NOMO-1 treated with DMSO at 0.1 percent for 48 hours (cell line): ENCODE measurements at regions not wholly inside any gene's neighbourhood (a gene's known extent, or its start where the extent isn't known, plus 50 kb on each side); places are given as distances from the start of the nearest gene placed in this dataset.

ENCODE experiments used
- DNase-seq: peaks from one replicate; lab custom pipeline; 2025; ENCODE audit not compliant: unreplicated experiment; lab: John Stamatoyannopoulos, UW

DNA sequence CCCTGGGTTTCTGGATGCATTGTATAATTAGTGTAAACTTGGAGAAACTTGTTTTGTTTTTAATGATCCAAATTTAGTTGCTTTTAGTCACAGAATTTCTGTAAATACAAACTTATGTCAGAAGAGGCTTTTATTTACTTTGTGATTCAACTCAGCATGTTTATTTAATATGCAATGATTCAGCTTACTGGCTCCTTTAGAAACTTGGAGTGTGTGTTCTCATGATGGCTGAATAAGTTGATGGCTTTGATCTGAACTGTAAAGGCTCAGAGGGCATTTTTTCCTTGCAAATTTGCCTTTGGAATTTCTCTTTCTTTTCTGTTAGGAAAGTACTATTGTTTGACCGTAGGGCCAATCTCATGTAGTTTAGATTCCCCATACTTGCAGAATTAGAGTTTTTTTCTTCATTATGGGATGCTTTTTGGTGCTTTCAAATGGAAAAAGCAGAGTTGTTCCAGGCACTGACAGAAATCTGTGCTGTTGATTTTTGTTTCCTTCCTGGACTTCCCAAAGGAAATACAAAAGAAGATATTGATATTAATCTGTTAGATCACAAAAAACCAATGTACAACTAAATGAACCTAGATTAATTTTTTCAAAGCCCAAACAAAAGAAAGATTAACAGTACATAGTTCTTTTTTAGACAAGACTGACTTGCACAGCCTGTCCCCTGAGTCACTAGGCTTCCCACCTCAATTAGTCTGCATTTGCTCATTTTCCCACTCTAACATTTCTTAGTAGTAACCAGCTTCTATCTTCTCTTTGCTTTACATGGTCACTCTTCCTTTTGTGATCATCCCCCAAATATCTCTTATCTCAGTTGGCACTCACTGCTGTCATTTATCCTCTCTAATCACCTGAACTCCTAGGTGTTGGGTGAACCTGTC is 96.8 kb upstream of the AGR3 start:
- DNase-seq: no peak

DNA sequence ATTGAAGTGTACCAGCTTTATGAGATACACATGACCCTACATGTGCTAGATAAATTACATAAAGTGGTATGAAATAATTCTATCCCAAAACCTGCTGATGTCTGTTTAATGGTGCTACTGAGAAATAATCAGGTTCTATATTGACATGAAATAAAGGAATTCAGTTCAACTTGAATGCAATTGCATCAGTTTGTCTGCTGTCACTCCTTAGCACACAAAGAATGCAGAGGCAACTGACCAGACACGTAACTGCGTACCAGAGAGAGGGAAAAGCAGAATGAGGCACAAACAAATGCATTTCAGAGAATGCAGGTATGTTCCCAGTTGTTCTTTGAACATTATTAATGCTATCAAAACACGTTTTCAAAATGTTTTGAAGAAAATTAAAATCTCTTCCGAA is 98.8 kb upstream of the AGR3 start:
- no peak for DNase-seq

DNA sequence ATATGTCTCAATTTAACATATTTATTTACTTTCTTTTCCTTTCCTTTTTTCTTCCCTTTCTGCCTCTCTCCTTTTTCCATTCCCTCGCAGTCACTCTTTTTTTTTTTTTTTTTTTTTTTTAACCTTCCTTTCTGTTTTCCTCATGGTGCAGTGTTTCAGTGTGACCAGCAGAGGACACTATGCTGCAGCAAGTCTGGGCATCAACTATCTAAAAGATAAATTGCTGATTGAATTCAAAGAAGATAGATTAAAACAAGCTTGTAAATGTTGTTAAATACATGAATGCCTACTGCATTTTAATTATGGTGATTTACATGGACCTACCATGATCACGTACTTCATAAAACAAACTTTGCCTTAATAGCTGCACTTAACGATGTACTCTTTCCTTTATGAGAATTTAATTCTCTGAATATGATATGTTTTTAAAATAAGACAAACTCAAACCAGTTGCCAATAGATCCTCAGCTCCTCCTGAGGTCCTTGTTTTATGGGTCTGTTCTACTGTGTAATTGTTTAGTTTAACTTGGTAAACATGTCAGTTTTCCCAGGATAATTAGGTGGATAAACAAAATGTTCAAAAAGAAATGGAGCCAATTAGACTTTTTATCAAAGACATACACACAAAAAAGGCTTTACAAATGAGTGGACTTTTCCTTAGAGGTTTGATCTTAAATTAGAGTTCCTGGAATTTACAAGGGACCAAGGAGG is 101.0 kb upstream of the AGR3 start:
- DNase-seq: peak; percentile 55

DNA sequence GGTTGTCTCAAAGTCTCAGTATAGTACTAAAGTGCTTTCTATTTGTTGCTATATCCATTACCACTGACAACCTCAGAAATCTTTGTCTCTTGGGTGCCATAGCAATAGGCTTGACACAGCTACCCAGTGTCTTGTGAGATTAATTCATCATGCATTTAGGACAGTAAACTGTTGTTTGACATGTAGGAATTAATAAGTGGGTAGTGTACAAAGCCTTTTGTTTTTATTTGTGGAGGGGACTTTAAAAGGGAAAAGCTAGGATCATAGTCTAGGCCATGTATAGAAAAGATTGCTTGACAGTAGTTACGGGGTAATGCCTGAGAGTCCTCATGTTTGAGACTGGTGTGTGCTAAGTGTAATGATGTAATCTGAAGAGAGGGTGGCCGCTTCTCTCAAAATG is 102.6 kb upstream of the AGR3 start:
- DNase-seq: no peak

DNA sequence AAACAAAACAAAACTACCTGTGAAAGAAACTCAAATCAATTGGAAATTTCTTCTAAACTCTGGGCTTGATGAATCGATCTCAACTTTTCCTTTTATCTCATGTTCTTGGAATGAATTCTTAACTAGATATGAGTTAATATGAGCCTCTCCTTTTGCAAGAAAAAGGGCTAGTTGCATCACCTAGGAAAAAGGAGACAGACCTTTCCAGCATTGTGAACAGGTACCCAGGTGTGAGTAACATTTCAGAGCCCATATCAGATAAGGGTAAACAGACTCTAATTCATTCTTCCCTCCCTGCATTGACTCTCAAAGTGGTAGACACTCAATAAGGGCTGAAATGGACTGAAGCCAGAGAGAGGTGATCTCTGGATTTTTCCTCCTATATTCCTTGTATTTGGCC is 103.8 kb upstream of the AGR3 start:
- DNase-seq: no peak

DNA sequence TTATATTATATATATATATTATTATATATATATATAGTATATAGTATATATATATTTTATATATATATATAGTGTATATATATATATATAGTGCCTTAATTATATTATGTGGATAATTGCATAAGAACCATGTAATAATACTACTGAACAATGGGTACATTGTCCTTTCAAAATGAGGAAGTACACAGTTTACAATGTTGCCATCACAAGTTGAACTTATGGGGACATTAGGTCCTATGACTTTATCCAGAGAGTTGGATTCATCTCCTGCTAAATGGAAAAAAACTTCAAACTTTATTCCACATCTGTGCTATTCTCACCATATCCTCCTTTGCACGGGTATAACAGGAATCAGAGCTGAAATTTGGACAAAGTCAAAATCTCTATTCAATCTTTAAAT is 105.0 kb upstream of the AGR3 start:
- no peak for DNase-seq

DNA sequence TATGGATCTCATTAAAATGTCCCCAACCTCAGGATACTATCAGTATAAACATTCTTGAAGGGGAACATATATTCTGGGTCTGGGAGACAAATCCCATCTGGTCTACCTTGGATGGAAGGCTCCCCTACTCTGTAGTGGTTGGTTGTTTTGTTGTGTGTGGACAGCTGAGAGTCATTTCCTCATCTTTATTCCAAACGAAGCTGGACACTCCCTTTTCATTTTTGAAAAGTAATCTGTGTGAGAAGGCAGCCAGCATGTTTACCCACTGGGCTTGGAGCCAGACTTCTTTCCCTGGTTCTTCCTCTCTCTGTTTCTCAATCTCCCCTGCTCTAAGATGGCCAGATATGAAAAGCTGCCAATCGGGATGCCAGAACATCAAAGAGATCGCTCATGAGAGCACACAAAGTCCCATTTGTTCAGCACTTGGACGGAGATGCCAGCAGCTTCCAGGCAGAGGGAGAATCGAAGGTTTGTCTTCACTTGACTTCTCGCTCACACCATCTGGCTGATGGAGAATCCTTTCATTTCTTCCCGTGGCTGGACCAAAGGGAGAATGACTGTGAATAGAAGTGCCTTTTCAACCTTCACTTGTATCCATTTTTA is 108.1 kb upstream of the AGR3 start:
- DNase-seq: no peak

DNA sequence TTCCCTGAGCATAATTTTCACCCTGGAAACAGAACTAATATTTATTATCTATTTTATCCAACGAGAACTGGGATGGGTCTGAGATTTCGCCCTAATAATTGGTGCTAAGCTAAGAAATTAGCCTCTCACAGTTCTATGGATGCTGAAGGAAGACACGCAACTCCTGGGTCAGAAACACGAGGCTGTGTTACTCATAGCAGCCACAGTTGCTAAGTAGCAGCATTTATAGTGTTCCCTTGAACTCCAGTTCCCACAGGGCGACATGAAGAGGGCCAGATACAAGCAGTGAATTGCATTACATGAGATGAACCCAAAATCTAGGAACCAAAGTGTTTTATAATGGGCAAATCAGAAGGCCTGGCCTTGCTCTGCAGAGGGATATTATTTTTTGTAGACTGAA is 109.8 kb upstream of the AGR3 start:
- no peak for DNase-seq

DNA sequence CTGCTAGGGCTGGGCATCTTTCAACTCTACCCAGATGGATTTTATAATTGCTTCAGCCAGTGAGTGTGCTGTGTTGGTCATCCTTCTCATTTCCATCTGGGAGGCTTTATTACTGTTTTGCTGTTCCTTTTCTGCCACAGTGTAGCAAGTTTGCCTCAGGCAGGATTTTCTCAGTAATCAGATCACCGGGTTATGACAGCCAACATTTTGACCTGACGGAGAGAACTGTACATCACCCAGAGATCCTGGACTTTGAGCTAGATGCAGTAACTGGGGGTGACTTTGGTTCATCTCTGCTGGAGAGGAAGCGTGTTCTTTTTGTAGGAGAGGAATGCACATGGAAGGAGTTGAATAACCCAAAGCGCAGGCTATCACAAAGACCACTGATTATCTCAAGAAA is 111.8 kb upstream of the AGR3 start:
- DNase-seq: no peak

DNA sequence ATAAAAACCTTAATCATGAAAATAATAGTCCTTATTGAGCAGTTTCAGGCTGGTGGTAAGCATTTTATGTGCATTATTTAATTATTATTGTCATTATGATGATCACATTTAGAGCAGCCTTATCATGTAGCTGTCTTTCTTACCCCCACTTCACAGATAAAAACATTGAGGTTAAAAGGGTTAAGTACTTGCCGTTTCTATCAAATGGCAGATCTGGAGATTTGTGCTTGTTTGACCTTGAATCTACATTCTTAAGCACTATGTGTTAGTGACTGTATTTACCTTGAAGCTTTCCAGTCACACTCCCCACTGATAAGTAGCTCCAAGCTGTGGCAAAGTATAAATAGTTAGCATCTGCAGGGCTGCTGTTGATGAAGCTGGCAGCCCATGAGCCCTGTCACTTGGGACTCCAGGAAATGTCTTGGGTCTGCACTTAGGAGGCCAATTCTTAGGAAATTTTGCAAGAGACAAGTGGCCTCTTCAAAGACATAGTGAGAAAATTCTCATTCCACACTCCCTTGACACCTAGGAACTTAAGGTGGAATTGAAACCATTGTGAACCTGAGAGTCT is 116.8 kb upstream of the AGR3 start:
- DNase-seq: no peak

DNA sequence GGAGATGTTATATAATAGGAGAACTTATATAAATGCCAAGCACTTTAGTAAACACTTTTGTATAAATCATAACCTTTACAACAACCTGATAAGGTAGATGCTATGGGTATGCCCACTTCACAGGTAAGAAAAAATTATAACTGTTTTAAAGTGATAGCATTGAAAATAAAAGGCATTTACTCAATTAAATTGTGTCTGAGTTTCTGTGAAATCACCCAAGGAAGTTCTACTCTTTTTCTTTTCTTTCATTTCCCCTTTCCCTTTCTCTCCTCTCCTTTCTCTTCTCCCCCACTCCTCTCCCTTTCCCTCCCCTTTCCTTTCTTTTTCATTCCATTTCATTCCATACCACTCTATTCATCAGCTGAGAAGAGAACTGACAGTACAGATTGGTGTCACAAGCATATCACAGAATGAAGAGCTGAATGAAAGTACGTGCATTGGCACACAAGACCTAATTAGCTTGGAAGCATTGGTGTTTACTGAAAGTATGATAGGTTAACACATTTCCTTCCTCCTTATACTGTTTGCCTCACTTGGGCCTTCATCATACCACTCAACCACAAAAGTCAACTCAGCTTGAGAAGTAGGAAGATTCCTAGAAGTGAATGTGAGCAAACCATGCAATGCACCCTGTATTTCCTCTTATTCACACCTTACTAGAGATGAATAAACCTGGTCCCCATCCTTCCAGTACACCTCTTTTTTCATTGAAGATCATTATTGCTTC is 117.9 kb upstream of the AGR3 start:
- DNase-seq: peak; percentile 89

DNA sequence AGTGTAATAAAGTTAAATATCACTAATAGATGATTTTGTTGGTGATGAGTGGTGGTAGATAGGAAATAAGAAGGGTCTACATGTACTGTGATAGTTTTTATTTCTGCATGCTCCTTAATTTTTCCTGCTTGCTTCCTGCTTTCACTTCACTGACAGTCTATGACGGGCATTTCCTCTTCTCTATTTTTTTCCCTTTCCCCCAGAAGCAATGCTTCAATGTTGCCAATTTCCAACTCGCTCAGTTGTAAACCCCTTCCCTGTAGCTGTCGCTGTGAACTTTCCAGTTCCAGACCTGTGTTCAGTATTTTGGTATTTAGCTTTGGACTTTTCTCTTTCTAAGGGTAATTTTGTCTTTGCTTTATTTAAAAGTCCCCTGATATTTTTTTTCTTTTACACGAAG is 123.5 kb upstream of the AGR3 start:
- no peak for DNase-seq

DNA sequence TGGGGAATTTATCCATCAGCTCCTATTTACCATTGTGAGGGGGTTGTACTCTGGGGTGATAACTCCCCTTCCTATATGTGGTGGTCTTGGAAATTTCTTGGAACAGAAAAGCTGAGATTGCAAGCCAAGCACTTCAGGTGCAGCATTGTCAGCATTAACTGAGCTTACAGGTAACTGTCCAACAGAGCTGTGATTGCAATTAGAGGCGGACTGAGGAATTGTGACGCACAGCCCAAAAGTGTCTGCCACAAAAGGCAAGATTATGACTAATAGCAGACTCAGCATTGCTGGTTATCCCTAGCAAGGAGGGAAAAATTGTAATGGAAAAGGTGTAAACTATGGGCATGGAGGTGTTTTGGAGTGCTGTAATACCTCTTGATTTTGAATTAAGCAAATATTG is 126.1 kb upstream of the AGR3 start:
- no peak for DNase-seq

DNA sequence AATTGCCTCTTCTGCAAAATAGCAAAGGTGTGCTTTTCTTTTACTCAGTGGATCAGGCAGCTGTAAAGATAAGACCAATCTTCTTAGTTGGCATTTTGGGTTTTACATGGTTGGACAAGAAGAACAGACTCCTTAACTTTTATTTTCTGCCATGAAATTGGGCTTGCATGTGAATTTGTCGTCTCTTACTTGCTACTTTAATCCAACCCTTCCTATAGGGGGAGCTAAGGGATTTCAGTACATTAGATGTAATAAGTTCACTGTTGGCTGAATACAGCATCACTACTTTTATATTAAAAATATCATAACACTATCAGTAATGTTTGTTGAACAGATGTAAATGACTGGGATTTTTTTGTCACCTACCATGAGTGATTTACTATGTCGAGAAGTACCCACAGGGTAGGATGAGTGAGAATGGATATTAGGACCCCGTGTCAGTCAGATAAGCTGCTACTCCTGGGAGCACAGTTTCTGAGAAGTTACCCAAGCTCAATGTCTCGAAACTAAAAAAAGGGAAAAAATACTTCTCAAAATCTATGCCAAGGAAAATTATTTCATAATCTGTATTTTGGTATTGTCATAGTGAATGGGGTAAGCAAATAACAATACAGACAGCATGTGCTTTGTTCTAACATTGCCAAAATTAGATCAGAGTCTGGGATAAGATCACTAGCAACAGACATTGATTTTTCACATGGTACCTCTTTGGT is 127.4 kb upstream of the AGR3 start:
- peak; percentile 68 for DNase-seq

DNA sequence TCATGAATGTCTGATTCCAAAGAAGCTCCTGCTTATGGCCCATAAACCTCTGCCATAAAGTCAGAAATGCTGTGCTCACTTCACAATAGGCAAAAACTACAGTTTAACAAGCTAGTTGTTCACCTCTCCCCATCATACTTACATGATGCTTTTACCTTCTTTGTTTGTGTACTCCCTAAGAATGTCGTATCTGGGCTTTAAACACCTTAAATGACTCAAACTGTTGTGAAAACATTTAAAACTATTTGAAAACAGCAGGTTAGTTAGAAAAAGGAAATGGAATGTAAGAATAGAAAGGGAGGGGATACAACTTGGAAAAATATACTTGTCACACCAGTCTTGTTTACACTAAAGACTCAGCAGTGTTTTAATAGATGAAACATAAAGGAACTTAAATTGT is 128.2 kb upstream of the AGR3 start:
- no peak for DNase-seq

DNA sequence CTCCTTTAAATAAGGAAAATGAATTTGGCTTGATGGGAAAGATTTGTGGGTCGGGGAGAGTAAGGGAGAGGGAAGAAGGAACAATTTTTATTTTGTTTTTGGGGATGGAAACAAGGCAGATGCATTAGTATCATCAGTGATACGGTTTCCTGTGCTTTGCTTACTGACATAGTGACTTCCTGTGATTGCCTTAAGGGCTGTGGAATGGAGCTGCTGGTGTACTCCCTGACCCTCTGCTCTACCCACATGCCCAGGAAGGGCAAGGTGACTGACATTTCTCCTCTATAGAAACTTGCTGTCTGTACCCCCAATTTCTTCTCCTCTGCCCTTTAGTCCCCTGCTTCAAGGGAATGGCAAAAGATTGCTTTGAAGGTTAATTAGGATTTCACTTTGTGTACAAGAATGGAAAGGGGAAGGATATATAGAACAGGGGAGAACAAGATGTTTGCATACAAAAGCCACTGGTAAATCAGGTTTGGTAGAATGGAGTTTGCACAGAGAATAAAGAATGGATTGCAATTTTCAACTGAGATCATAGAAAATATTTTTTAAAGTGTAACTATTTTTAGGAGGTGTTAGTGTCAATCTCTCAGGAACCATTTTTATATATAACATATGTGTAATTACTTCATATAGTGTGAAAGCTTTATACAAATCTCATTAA is 129.0 kb upstream of the AGR3 start:
- no peak for DNase-seq

DNA sequence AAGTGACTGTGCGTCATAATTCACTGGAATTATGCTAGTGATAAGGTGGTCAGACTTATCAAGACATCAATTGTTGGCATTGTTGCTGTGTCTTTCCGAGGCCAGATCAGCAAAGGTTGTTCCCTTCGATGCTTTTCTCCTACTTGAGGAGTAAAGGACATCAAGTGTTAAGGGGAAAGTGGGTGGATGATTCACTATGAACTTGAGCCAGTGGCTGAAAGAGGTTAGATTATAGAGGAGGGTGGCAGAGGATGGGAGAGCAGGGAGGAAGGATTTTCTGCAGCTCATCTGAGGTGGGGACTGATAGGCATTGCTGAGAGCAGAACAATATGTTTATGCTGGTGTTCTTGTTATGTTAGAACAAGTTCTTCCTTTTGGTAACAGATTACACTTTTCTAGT is 131.4 kb upstream of the AGR3 start:
- no peak for DNase-seq

DNA sequence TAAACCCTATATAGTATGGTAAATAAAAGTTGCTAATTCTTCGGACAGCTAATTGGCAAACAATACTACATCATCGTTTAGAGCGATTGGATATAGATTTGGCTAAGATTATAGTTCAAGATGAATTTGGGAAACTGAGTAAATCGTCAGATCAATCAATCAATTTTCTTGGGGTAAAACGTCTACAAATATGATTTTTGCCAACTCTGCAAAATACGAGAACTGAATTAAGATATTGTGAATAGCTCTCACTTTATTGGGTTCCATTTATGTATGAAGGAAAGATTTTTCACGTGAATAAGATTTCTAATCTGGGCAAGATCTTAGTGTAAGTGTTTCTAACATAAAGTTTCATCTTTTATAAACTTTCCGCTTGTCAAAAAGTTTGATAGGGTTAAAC is 132.9 kb upstream of the AGR3 start:
- no peak for DNase-seq

DNA sequence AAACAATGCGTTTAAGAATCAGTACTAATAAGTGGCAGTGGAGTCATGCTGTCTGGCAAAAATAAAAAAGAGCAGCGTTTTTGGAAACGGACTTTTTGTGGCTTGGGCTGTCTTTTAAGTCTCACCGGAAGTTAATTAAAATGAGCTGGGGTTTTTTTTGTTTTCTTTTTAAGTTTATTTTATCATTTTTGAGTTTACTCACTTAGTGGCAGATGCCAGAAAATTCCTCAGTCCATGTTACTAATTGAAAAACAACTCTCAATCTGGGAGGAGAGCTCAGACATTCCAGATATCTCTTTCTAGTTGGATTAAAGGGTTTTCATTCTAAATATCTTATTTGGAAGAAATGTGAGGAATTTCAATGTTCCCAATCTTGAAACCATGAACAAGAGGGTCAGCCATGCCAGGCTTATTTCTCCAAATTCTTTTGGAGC is 133.8 kb upstream of the AGR3 start:
- DNase-seq: no peak

DNA sequence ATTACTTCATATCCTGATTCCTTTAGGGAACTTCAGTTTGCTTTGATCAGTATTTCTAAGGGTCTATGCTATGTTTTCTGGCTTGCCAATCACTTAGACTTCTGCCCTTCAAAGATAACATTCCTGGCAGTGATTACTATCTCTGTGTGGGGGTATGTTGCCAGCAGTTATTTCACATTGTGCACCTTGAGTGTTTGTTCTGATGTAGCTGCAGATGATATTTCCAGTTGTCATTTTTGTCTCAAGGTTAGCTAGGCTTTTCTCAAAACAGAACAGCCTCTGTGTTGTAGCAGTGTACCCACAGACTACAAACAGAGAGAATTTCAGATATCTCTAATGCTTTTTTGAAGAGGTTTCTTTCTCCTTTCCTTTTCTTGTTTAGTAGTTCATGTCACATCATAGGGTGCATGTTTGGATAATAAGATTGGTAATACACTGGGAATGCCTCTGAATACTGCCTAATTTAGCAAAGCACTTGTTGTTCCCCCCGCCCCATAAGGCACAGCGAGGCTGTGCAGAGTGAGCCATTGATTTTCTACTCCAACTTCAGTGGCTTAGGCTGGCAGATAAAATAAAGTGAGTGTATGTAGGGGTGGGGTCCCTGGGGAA is 134.7 kb upstream of the AGR3 start:
- no peak for DNase-seq
